Hepatic stellate cell (primary cell): ENCODE measurements at regions not wholly inside any gene's neighbourhood (a gene's known extent, or its start where the extent isn't known, plus 50 kb on each side); places are given as distances from the start of the nearest gene placed in this dataset.

Experiments
- DNase-seq: peaks from one replicate; pipeline ENCODE4 v3.0.0; 2011; ENCODE audit warnings: low spot score

GRCh38 chr5:31137676-31138075 is 55.8 kb upstream of the CDH6 start:
- DNase-seq: no peak

DNA sequence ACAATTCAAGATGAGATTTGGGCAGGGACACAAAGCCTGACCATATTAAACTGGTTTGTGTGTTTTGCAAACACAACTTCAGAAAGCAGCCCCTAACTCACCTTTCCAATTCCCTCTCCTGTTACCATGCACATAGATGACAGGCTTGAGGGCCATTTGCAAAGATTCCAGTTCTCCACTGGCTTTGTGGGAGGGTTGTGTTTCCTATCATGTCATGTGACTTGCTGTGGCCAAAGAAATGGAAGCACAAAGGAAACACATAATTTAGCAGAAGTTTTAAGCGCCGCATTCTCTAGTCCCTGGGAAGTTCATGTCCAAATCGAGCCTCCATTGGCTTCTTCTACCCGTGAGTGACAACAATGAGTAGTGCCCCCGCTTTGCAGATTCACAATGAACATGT is 57.9 kb upstream of the CDH6 start:
- no peak for DNase-seq

DNA sequence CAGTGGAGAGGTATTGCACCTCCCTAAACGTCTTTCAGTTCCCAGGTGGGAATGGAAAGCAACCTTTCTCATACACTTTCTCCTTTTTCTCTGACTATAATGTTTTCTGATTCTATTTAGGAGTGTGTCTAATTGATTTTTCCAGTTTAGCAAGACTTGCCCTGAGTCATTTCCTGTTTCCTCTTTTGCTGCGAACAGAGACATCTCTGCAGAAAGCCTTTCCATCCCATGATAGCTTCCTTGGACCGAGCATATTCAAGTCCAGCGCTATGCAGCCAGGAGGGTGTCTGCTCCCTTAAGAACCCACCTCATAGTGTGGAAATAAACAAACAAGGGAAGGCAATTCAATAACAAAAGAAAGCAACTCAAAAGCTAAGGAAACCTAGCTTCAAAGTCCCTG is 60.0 kb upstream of the CDH6 start:
- DNase-seq: peak; percentile 5

DNA sequence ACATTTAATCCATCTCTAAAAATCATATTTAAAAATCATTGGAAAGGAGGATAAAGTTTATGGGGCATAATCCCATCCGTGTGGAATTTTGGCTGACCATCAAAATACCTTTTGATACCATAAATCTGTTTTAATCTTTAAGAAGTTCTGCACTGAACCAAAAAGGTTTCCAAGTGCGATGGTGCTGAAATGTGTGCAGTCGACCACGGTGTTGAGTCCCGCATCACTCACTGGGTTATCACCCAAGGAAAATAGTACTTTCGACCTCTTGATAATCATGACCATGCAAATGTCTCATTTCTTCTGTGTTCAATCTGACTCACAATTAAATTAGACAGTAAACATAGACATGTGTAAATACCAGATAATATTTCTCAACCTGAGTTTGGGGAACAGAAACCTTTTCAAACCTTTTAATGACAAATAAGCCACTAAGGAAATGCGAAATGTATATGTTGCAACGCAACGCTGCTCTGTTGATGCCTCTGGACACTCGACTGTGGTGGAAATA is 62.0 kb upstream of the CDH6 start:
- no peak for DNase-seq

- no peak for DNase-seq
Observed at GRCh38 chr5:31130676-31131075, 62.8 kb upstream of the CDH6 start.

- no peak for DNase-seq
Observed at GRCh38 chr5:31124651-31125305, 68.7 kb upstream of the CDH6 start.

GRCh38 chr5:31124026-31124425 is 69.5 kb upstream of the CDH6 start:
- DNase-seq: no peak

DNA sequence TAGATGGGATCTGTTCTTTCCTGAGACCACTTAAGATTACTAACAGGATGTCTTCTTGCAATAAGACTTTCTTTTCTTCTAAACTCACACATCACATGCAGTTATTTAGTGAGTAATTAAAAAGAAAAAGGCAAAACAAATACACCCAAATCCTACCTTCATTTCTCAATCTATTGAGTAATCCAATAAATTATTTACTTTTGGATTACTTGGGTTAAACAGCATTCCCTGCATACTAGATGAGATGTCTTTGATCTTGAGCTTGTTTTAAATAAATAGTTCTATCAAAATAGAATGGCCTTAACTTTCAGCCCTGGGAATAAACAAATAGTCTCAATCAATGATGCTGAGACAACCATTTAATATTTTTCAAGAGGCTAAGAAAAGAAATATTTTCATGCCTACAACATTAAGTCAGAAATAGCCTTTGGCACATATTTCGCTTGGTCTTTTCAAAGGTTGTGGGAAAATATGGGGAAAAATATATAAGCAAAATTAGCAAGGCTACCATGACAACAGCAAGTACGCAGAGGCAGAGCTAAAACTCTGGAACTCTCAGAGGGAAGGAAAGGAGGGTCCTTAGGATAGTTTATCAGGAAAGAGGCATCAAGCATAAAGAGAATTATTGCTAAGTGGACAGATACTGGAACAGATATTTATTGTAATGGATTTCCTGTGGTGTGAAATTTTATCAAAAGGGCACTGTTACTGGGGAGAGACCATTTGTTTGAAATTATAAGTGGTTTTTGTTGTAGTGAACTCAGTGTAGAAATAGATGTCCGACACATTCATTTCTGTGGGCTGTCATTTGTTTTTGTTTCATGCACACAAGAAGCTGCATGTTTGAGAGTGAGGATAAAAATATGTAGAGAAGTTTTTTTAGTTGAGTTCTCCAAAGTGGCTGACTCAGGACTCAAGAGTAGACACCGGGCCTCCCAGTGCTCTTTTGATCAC is 70.2 kb upstream of the CDH6 start:
- DNase-seq: peak; percentile 30

GRCh38 chr5:31121224-31121623 is 72.3 kb upstream of the CDH6 start:
- DNase-seq: no peak

DNA sequence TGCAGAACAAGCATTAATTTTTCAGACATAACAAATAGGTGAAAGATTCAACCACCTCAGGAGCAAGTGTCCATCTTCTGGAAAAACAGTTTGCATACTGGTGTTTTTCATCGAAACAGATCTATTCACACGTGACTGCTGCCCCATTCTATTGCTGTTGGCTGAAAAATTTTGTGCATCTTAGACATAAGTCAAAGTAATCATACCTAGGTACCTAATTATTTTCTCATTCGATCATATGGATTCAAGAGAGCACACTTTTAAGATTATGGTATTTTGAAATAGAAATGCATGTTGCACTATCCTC is 72.9 kb upstream of the CDH6 start:
- DNase-seq: no peak

- no peak for DNase-seq
Observed at GRCh38 chr5:31119938-31120641, 73.4 kb upstream of the CDH6 start.

DNA sequence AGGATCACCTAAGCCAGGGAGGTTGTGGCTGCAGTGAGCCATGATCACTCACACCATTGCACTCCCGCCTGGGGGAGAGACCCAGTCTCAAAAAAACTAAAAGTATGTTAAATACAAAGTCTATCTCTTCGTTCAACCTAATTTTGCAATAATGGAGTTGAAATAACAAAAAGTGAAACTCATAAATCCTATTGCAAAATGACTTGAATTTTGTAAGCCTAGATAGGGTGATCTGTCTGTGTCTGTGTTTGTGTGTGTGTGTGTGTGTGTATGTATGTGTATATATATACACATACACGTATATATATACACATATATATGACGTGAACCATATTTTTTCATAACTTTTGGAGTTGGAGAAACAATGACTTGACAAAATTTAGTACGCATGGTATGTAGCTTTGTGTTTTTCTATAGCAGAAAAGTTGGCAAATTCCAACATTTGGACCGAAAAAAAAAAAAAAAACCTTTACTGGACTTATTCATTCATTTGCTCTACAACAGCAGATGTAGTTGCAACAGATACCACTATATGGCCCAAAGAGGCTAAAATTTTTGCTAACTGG is 76.9 kb upstream of the CDH6 start:
- DNase-seq: no peak

- no peak for DNase-seq
Observed at GRCh38 chr5:31114817-31115216, 78.7 kb upstream of the CDH6 start.

- DNase-seq: no peak
Observed at GRCh38 chr5:31113666-31114350, 79.7 kb upstream of the CDH6 start.

GRCh38 chr5:31113101-31113500 is 80.4 kb upstream of the CDH6 start:
- peak; percentile 13 for DNase-seq

GRCh38 chr5:31107091-31107518 is 86.4 kb upstream of the CDH6 start:
- no peak for DNase-seq

- peak; percentile 5 for DNase-seq
Observed at GRCh38 chr5:31106691-31107090, 86.8 kb upstream of the CDH6 start.

DNA sequence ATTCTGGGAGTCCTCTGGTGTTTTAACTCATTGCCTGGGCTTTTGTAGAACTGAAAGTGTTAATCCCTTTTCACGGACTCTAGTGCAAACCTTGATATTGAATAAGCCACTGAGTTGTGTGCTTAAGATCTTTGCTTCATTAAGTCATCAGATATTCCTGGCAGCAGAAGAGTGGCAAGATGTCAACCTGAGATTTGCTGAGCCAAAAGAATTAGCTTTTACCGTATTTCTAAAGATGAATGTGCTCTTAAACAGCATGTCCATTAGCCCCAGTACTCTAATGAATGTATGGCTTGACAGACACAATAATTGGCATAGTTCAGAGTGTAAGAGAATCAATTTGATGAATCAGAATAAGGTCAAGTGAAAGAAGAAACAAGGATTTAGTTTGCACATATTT is 87.2 kb upstream of the CDH6 start:
- DNase-seq: no peak

- no peak for DNase-seq
Observed at GRCh38 chr5:31104775-31105174, 88.7 kb upstream of the CDH6 start.

- no peak for DNase-seq
Observed at GRCh38 chr5:31100781-31101310, 92.6 kb upstream of the CDH6 start.

DNA sequence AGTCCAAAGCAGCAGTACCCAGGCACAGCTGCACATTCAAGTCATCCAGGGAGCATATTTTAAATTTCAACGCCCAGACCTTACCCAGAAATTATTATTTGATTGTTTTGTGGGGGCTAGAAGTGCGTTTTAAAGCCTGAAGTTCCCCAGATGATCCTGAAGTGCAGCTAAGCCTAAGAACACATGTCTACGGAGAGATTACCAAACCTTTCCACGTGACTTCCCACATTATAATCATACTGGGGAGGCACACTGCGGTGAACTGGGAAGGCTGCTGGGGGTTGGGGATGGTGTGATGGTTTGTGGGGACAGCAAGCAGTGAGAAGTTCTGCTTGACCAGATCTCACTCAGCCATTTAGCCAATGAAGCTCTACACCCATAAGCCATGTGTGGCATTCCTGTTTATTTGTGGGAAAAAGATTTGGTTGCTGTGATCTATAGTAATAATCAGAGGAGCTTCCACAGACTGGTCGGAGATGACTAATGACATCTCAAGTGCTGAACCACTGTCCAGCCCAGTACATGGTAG is 93.4 kb upstream of the CDH6 start:
- DNase-seq: no peak
